ENCODE measurements at regions not wholly inside any gene's neighbourhood (a gene's known extent, or its start where the extent isn't known, plus 50 kb on each side); places are given as distances from the start of the nearest gene placed in this dataset.

DNA sequence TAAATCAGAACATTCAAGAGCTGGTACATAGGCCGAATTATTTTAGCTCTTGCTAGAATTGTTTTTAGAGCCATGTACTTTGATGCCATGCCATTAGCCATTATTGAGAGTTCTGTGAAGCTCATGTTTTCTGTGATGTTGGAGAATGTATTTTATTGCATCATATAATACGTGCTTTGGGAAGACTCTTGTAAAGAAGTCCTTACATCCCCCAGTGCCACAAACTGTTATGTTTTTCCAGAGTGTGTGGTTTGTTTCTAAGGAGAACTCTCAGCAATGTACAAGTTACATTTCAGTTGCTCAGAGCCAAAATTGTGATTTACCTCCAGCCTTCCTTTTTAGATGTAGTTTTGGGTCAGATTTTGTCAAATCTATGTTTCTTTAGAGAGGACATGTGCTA, 148.6 kb downstream of the HAUS1 start:
- no peak for TF ChIP-seq FOXP2 (optimal IDR thresholded peaks at IDR 0.05; ENCODE audit: borderline replicate concordance, extremely low read depth, extremely low read length, insufficient read depth)
- no peak for TF ChIP-seq POLR2AphosphoS5 (IDR thresholded peaks at IDR 0.05; ENCODE audit: low read depth, low read length)
- no peak for TF ChIP-seq SIN3A (IDR thresholded peaks at IDR 0.05; ENCODE audit: borderline replicate concordance, insufficient read depth, low read length)
- TF ChIP-seq, protein P1, sequence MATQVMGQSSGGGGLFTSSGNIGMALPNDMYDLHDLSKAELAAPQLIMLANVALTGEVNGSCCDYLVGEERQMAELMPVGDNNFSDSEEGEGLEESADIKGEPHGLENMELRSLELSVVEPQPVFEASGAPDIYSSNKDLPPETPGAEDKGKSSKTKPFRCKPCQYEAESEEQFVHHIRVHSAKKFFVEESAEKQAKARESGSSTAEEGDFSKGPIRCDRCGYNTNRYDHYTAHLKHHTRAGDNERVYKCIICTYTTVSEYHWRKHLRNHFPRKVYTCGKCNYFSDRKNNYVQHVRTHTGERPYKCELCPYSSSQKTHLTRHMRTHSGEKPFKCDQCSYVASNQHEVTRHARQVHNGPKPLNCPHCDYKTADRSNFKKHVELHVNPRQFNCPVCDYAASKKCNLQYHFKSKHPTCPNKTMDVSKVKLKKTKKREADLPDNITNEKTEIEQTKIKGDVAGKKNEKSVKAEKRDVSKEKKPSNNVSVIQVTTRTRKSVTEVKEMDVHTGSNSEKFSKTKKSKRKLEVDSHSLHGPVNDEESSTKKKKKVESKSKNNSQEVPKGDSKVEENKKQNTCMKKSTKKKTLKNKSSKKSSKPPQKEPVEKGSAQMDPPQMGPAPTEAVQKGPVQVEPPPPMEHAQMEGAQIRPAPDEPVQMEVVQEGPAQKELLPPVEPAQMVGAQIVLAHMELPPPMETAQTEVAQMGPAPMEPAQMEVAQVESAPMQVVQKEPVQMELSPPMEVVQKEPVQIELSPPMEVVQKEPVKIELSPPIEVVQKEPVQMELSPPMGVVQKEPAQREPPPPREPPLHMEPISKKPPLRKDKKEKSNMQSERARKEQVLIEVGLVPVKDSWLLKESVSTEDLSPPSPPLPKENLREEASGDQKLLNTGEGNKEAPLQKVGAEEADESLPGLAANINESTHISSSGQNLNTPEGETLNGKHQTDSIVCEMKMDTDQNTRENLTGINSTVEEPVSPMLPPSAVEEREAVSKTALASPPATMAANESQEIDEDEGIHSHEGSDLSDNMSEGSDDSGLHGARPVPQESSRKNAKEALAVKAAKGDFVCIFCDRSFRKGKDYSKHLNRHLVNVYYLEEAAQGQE (IDR thresholded peaks at IDR 0.05; ENCODE audit: insufficient read depth in 1 of 2, low read depth in 2 of 2, low read length in 2 of 2) = no peak
- TF ChIP-seq TAF1 (IDR thresholded peaks at IDR 0.05; ENCODE audit: borderline replicate concordance, insufficient read depth, low read length) = no peak

DNA sequence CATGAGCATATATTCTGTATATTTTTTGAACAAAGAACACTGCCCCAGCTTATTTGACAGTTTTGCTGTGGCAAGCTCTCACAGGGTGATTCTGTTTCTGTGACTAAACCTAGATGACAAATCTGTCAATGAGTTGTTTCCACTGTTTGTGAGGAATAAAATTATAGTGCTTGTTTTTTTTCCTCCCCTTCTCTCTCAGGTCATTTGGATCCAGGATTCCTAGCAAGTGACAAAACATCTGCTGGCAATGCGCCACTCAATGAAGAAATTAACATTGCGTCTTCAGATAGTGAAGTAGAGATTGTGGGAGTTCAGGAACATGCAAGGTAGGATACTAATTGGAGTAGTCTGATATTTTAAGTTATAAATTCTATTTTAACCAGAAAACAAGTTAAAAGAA, 149.3 kb downstream of the HAUS1 start:
- TF ChIP-seq TAF1 (IDR thresholded peaks at IDR 0.05; ENCODE audit: borderline replicate concordance, insufficient read depth, low read length) = no peak
- no peak for TF ChIP-seq FOXP2 (optimal IDR thresholded peaks at IDR 0.05; ENCODE audit: borderline replicate concordance, extremely low read depth, extremely low read length, insufficient read depth)
- TF ChIP-seq, protein P1 (IDR thresholded peaks at IDR 0.05; ENCODE audit: insufficient read depth in 1 of 2, low read depth in 2 of 2, low read length in 2 of 2) = no peak
- no peak for TF ChIP-seq SIN3A (IDR thresholded peaks at IDR 0.05; ENCODE audit: borderline replicate concordance, insufficient read depth, low read length)
- no peak for TF ChIP-seq POLR2AphosphoS5 (IDR thresholded peaks at IDR 0.05; ENCODE audit: low read depth, low read length)

DNA sequence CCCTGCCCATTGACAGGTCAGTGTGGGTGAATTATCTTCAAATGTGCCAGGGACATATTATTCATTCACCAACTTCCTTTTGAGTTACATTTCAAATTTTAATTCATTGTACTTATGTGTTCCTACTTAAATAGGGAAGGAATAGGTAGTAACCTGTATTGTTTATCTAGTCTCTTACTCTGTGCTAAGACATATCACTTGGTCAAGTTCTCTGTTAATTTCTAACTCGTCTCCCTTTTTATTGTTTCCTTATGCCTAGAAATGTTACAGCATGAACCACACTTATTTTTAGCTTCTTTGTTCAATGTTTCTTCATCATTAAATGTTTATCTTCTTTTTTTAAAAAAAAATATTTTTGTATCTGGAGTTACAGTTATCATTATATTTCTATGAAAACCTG, 151.9 kb downstream of the HAUS1 start:
- TF ChIP-seq, protein P1 (IDR thresholded peaks at IDR 0.05; ENCODE audit: insufficient read depth in 1 of 2, low read depth in 2 of 2, low read length in 2 of 2) = no peak
- no peak for TF ChIP-seq POLR2AphosphoS5 (IDR thresholded peaks at IDR 0.05; ENCODE audit: low read depth, low read length)
- TF ChIP-seq TAF1 (IDR thresholded peaks at IDR 0.05; ENCODE audit: borderline replicate concordance, insufficient read depth, low read length) = no peak
- no peak for TF ChIP-seq SIN3A (IDR thresholded peaks at IDR 0.05; ENCODE audit: borderline replicate concordance, insufficient read depth, low read length)
- TF ChIP-seq FOXP2 (optimal IDR thresholded peaks at IDR 0.05; ENCODE audit: borderline replicate concordance, extremely low read depth, extremely low read length, insufficient read depth) = no peak

DNA sequence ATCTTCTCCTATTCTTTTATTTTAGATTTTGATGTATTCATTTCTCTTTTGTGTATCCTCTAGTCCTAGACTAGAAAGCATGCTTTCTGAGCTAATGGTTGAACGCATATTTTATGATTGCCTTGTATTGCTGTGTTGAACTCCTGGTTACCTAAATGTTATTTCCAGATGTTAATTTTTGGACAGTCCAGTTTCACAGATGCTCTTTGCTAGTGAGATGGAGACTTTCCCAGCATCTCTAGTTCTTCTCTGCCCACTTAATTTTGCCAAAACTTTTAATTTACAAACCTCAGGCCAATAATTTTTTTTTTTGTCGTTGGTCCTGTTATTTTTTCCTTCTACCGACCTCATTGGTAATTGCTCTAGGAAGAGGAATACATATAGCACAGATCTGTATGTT, 153.2 kb downstream of the HAUS1 start:
- TF ChIP-seq, protein P1 (IDR thresholded peaks at IDR 0.05; ENCODE audit: insufficient read depth in 1 of 2, low read depth in 2 of 2, low read length in 2 of 2) = no peak
- no peak for TF ChIP-seq SIN3A (IDR thresholded peaks at IDR 0.05; ENCODE audit: borderline replicate concordance, insufficient read depth, low read length)
- TF ChIP-seq TAF1 (IDR thresholded peaks at IDR 0.05; ENCODE audit: borderline replicate concordance, insufficient read depth, low read length) = no peak
- no peak for TF ChIP-seq POLR2AphosphoS5 (IDR thresholded peaks at IDR 0.05; ENCODE audit: low read depth, low read length)
- TF ChIP-seq FOXP2 (optimal IDR thresholded peaks at IDR 0.05; ENCODE audit: borderline replicate concordance, extremely low read depth, extremely low read length, insufficient read depth) = no peak

Data from PFSK-1 (cell line).